GM23338 (cell line): ENCODE measurements at regions not wholly inside any gene's neighbourhood (a gene's known extent, or its start where the extent isn't known, plus 50 kb on each side); places are given as distances from the start of the nearest gene placed in this dataset.

Experiments used
- ATAC-seq: fragments of 200-7000 bp; cut with Tn5 transposase; 3 replicates; pipeline ENCODE4 v1.9.1; 2020
- DNase-seq: peaks from one replicate; pipeline ENCODE4 v3.0.0-alpha.2; 2015; ENCODE audit warnings: low spot score
- H2AFZ ChIP-seq: fragments of 200-600 bp; sonication (generic); 2 replicates; pipeline ENCODE4 v1.8.0; 2016; ENCODE audit warnings: antibody characterized with exemption, mild to moderate bottlenecking, moderate library complexity
- H3F3A ChIP-seq: fragments of 200-600 bp; sonication (generic); replicated peaks from 2 replicates; pipeline ENCODE4 v1.8.0; 2017; ENCODE audit warnings: antibody characterized with exemption, mixed run types, low read depth
- H3K27ac ChIP-seq: fragments of 200-600 bp; sonication (generic); 2 replicates; pipeline ENCODE4 v1.6.1; 2016; ENCODE audit warnings: low read depth
- H3K27me3 ChIP-seq: fragments of 200-600 bp; sonication (generic); 2 replicates; pipeline ENCODE4 v1.8.0; 2016; ENCODE audit warnings: mild to moderate bottlenecking, mixed run types, moderate library complexity; ENCODE audit not compliant: insufficient read depth
- H3K36me3 ChIP-seq: fragments of 200-600 bp; sonication (generic); 2 replicates; pipeline ENCODE4 v1.8.0; 2016; ENCODE audit warnings: mild to moderate bottlenecking; ENCODE audit not compliant: insufficient read depth
- H3K4me1 ChIP-seq: fragments of 200-600 bp; sonication (generic); 2 replicates; pipeline ENCODE4 v1.8.0; 2016; ENCODE audit warnings: mild to moderate bottlenecking, moderate library complexity; ENCODE audit not compliant: insufficient read depth
- H3K4me2 ChIP-seq: fragments of 200-600 bp; sonication (generic); 2 replicates; pipeline ENCODE4 v1.7.1; 2017; ENCODE audit warnings: mixed run types
- H3K4me3 ChIP-seq: fragments of 200-600 bp; sonication (generic); 2 replicates; pipeline ENCODE4 v1.6.1; 2016; ENCODE audit warnings: mixed run types
- H3K79me2 ChIP-seq: fragments of 200-600 bp; sonication (generic); replicated peaks from 2 replicates; pipeline ENCODE4 v1.8.0; 2017; ENCODE audit warnings: mild to moderate bottlenecking; ENCODE audit not compliant: insufficient read depth
- H3K9me2 ChIP-seq: fragments of 200-600 bp; sonication (generic); 2 replicates; pipeline ENCODE4 v1.8.0; 2017; ENCODE audit not compliant: insufficient read depth
- H4K20me1 ChIP-seq: fragments of 200-600 bp; sonication (generic); replicated peaks from 2 replicates; pipeline ENCODE4 v1.8.0; 2017; ENCODE audit warnings: mild to moderate bottlenecking; ENCODE audit not compliant: insufficient read depth
- H3K27ac Mint-ChIP-seq: 2 replicates; pipeline ENCODE4 v1.8.0; 2020; ENCODE audit warnings: inconsistent platforms, mild to moderate bottlenecking, moderate library complexity, mixed read lengths
- H3K27me3 Mint-ChIP-seq: 3 replicates; pipeline ENCODE4 v1.8.0; 2022; ENCODE audit warnings: low read depth, mild to moderate bottlenecking, moderate library complexity, mixed read lengths, inconsistent platforms; ENCODE audit not compliant: insufficient read depth, poor library complexity
- H3K36me3 Mint-ChIP-seq: 3 replicates; pipeline ENCODE4 v1.8.0; 2021; ENCODE audit warnings: low read depth, mild to moderate bottlenecking, inconsistent platforms, moderate library complexity, mixed read lengths
- H3K4me1 Mint-ChIP-seq: 3 replicates; pipeline ENCODE4 v1.8.0; 2020; ENCODE audit warnings: mild to moderate bottlenecking, inconsistent platforms, mixed read lengths
- H3K4me3 Mint-ChIP-seq: 3 replicates; pipeline ENCODE4 v1.8.0; 2021; ENCODE audit warnings: moderate library complexity, mild to moderate bottlenecking, inconsistent platforms, mixed read lengths
- H3K9me3 Mint-ChIP-seq: 3 replicates; pipeline ENCODE4 v1.8.0; 2020; ENCODE audit warnings: moderate library complexity, mild to moderate bottlenecking, inconsistent platforms, mixed read lengths
- CREB1 ChIP-seq: fragments of 250-450 bp; sonication (Bioruptor Pico); IDR thresholded peaks from 2 replicates; pipeline ENCODE4 v1.5.0; 2020; ENCODE audit warnings: low read depth, mild to moderate bottlenecking, moderate library complexity
- EZH2 ChIP-seq: fragments of 200-600 bp; sonication (generic); IDR thresholded peaks from one replicate; pipeline ENCODE4 v1.8.0; 2017; ENCODE audit warnings: antibody characterized with exemption, mild to moderate bottlenecking, low read depth; ENCODE audit not compliant: unreplicated experiment
- EZH2phosphoT487 ChIP-seq: fragments of 200-600 bp; sonication (generic); IDR thresholded peaks from one replicate; pipeline ENCODE4 v1.8.1; 2018; ENCODE audit warnings: antibody characterized with exemption; ENCODE audit not compliant: unreplicated experiment
- JUNB ChIP-seq: IDR thresholded peaks from one replicate; pipeline ENCODE4 v1.6.1; 2016; ENCODE audit warnings: antibody characterized with exemption; ENCODE audit not compliant: unreplicated experiment
- NANOG ChIP-seq: IDR thresholded peaks from 2 replicates; pipeline ENCODE4 v1.6.1; 2016; ENCODE audit warnings: antibody characterized with exemption, borderline replicate concordance
- POLR2AphosphoS5 ChIP-seq: IDR thresholded peaks from 2 replicates; pipeline ENCODE4 v1.6.1; 2016; ENCODE audit warnings: antibody characterized with exemption, low read depth
- STAT1 ChIP-seq: IDR thresholded peaks from one replicate; pipeline ENCODE4 v1.6.1; 2016; ENCODE audit warnings: antibody characterized with exemption; ENCODE audit not compliant: unreplicated experiment
- ZNF114 ChIP-seq: fragments of 250-450 bp; sonication (Bioruptor Pico); IDR thresholded peaks from 2 replicates; pipeline ENCODE4 v1.5.0; 2020; ENCODE audit warnings: mild to moderate bottlenecking, moderate library complexity
- ZNF331 ChIP-seq: fragments of 250-450 bp; sonication (Bioruptor Pico); IDR thresholded peaks from 2 replicates; pipeline ENCODE4 v1.5.0; 2020; ENCODE audit warnings: low read depth, mild to moderate bottlenecking, moderate library complexity
- TF ChIP-seq, protein P1 (sequence below): IDR thresholded peaks from one replicate; pipeline ENCODE4 v1.6.1; 2018; ENCODE audit warnings: antibody characterized with exemption; ENCODE audit not compliant: unreplicated experiment
- TF ChIP-seq, protein P2 (sequence below): fragments of 250-450 bp; sonication (Bioruptor Pico); IDR thresholded peaks from 2 replicates; pipeline ENCODE4 v1.5.0; 2020; ENCODE audit warnings: mild to moderate bottlenecking, moderate library complexity
- TF ChIP-seq, protein P3 (sequence below): IDR thresholded peaks from 2 replicates; pipeline ENCODE4 v1.6.1; 2016; ENCODE audit warnings: antibody characterized with exemption
- TF ChIP-seq, protein P4 (sequence below), 2 experiments: fragments of 200-600 bp in 1 of 2; sonication (generic) in 1 of 2; conservative IDR thresholded peaks; 2 replicates each; pipeline versions ENCODE4 v1.5.1 to v1.6.1; 2016 to 2017; ENCODE audit warnings: antibody characterized with exemption in 2 of 2, low read depth in 2 of 2, mild to moderate bottlenecking in 2 of 2, moderate library complexity in 1 of 2

DNA sequence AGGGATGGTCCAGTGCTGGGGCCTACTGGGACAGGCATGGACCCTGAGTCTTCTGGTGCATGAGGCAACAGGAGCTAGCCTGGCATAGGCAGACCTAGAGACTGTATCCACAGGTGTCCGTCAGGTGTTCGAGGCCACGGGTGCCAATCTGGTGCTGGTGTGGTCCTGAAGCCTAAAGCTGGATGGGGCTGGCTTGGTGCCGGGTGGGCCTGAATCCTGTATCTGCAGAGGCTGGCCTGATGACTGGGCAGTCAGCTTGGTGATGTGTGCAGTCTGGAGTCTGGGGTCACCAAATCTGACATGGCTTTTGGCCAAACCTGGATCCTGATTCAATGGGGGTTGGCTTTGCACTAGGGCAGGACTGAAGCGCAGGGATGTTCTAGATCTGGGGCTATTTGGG, 269.8 kb upstream of the GRIA3 start:
- Mint-ChIP-seq H3K36me3 (no peaks in the 10 kb centered on the region), H3K4me3 (no peak overlapping the region), H3K4me1 (no peaks in the 10 kb centered on the region), H3K27me3 (no peaks in the 10 kb centered on the region), H3K27ac (no peak overlapping the region), H3K9me3 (peaks cover 9% of the 10 kb centered on the region; the same call in 2 of the 3 replicates)
- Histone ChIP-seq H3K4me3 (no peak overlapping the region), H3K27me3 (no peaks in the 10 kb centered on the region), H4K20me1 (no peaks in the 10 kb centered on the region), H3K36me3 (no peaks in the 10 kb centered on the region), H3K4me2 (no peak overlapping the region), H2AFZ (no peak overlapping the region), H3K79me2 (no peaks in the 10 kb centered on the region), H3F3A (no peaks in the 10 kb centered on the region), H3K27ac (no peak overlapping the region), H3K9me2 (no peaks in the 10 kb centered on the region), H3K4me1 (no peaks in the 10 kb centered on the region)
- TF ChIP-seq, protein P1, sequence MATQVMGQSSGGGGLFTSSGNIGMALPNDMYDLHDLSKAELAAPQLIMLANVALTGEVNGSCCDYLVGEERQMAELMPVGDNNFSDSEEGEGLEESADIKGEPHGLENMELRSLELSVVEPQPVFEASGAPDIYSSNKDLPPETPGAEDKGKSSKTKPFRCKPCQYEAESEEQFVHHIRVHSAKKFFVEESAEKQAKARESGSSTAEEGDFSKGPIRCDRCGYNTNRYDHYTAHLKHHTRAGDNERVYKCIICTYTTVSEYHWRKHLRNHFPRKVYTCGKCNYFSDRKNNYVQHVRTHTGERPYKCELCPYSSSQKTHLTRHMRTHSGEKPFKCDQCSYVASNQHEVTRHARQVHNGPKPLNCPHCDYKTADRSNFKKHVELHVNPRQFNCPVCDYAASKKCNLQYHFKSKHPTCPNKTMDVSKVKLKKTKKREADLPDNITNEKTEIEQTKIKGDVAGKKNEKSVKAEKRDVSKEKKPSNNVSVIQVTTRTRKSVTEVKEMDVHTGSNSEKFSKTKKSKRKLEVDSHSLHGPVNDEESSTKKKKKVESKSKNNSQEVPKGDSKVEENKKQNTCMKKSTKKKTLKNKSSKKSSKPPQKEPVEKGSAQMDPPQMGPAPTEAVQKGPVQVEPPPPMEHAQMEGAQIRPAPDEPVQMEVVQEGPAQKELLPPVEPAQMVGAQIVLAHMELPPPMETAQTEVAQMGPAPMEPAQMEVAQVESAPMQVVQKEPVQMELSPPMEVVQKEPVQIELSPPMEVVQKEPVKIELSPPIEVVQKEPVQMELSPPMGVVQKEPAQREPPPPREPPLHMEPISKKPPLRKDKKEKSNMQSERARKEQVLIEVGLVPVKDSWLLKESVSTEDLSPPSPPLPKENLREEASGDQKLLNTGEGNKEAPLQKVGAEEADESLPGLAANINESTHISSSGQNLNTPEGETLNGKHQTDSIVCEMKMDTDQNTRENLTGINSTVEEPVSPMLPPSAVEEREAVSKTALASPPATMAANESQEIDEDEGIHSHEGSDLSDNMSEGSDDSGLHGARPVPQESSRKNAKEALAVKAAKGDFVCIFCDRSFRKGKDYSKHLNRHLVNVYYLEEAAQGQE, result no peak
- TF ChIP-seq EZH2 (no peak), ZNF114 (CRISPR knock-in tag) (no peak), ZNF331 (CRISPR knock-in tag) (no peak), POLR2AphosphoS5 (no peak), EZH2phosphoT487 (no peak), NANOG (no peak), STAT1 (no peak), JUNB (no peak), CREB1 (CRISPR knock-in tag) (no peak)
- TF ChIP-seq, protein P2, sequence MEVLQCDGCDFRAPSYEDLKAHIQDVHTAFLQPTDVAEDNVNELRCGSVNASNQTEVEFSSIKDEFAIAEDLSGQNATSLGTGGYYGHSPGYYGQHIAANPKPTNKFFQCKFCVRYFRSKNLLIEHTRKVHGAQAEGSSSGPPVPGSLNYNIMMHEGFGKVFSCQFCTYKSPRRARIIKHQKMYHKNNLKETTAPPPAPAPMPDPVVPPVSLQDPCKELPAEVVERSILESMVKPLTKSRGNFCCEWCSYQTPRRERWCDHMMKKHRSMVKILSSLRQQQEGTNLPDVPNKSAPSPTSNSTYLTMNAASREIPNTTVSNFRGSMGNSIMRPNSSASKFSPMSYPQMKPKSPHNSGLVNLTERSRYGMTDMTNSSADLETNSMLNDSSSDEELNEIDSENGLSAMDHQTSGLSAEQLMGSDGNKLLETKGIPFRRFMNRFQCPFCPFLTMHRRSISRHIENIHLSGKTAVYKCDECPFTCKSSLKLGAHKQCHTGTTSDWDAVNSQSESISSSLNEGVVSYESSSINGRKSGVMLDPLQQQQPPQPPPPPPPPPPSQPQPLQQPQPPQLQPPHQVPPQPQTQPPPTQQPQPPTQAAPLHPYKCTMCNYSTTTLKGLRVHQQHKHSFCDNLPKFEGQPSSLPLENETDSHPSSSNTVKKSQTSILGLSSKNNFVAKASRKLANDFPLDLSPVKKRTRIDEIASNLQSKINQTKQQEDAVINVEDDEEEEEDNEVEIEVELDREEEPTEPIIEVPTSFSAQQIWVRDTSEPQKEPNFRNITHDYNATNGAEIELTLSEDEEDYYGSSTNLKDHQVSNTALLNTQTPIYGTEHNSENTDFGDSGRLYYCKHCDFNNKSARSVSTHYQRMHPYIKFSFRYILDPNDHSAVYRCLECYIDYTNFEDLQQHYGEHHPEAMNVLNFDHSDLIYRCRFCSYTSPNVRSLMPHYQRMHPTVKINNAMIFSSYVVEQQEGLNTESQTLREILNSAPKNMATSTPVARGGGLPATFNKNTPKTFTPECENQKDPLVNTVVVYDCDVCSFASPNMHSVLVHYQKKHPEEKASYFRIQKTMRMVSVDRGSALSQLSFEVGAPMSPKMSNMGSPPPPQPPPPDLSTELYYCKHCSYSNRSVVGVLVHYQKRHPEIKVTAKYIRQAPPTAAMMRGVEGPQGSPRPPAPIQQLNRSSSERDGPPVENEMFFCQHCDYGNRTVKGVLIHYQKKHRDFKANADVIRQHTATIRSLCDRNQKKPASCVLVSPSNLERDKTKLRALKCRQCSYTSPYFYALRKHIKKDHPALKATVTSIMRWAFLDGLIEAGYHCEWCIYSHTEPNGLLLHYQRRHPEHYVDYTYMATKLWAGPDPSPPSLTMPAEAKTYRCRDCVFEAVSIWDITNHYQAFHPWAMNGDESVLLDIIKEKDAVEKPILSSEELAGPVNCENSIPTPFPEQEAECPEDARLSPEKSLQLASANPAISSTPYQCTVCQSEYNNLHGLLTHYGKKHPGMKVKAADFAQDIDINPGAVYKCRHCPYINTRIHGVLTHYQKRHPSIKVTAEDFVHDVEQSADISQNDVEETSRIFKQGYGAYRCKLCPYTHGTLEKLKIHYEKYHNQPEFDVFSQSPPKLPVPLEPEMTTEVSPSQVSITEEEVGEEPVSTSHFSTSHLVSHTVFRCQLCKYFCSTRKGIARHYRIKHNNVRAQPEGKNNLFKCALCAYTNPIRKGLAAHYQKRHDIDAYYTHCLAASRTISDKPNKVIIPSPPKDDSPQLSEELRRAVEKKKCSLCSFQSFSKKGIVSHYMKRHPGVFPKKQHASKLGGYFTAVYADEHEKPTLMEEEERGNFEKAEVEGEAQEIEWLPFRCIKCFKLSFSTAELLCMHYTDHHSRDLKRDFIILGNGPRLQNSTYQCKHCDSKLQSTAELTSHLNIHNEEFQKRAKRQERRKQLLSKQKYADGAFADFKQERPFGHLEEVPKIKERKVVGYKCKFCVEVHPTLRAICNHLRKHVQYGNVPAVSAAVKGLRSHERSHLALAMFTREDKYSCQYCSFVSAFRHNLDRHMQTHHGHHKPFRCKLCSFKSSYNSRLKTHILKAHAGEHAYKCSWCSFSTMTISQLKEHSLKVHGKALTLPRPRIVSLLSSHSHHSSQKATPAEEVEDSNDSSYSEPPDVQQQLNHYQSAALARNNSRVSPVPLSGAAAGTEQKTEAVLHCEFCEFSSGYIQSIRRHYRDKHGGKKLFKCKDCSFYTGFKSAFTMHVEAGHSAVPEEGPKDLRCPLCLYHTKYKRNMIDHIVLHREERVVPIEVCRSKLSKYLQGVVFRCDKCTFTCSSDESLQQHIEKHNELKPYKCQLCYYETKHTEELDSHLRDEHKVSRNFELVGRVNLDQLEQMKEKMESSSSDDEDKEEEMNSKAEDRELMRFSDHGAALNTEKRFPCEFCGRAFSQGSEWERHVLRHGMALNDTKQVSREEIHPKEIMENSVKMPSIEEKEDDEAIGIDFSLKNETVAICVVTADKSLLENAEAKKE (CRISPR knock-in tag), result no peak
- TF ChIP-seq, protein P3, sequence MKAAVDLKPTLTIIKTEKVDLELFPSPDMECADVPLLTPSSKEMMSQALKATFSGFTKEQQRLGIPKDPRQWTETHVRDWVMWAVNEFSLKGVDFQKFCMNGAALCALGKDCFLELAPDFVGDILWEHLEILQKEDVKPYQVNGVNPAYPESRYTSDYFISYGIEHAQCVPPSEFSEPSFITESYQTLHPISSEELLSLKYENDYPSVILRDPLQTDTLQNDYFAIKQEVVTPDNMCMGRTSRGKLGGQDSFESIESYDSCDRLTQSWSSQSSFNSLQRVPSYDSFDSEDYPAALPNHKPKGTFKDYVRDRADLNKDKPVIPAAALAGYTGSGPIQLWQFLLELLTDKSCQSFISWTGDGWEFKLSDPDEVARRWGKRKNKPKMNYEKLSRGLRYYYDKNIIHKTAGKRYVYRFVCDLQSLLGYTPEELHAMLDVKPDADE, result no peak
- TF ChIP-seq, protein P4, sequence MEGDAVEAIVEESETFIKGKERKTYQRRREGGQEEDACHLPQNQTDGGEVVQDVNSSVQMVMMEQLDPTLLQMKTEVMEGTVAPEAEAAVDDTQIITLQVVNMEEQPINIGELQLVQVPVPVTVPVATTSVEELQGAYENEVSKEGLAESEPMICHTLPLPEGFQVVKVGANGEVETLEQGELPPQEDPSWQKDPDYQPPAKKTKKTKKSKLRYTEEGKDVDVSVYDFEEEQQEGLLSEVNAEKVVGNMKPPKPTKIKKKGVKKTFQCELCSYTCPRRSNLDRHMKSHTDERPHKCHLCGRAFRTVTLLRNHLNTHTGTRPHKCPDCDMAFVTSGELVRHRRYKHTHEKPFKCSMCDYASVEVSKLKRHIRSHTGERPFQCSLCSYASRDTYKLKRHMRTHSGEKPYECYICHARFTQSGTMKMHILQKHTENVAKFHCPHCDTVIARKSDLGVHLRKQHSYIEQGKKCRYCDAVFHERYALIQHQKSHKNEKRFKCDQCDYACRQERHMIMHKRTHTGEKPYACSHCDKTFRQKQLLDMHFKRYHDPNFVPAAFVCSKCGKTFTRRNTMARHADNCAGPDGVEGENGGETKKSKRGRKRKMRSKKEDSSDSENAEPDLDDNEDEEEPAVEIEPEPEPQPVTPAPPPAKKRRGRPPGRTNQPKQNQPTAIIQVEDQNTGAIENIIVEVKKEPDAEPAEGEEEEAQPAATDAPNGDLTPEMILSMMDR (conservative IDR thresholded peaks at IDR 0.05; ENCODE audit: low read depth in 2 of 2), result no peak
- DNase-seq (no peak), ATAC-seq (no peak)
